ENCODE measurements at regions not wholly inside any gene's neighbourhood (a gene's known extent, or its start where the extent isn't known, plus 50 kb on each side); places are given as distances from the start of the nearest gene placed in this dataset.

- Histone ChIP-seq H3K4me3 (ENCODE audit: low read length) (no peak overlapping the region), H3K27ac (ENCODE audit: low read length) (no peak overlapping the region), H3K36me3 (ENCODE audit: control insufficient read depth, insufficient read depth, low read length) (no peaks in the 10 kb centered on the region), H3K27me3 (ENCODE audit: control insufficient read depth, insufficient read depth, low read length) (no peaks in the 10 kb centered on the region), H3K9me3 (ENCODE audit: control insufficient read depth, insufficient read depth, low read length) (no peaks in the 10 kb centered on the region), H3K4me1 (ENCODE audit: control insufficient read depth, insufficient read depth, low read length) (peaks cover 13% of the 10 kb centered on the region)
- no peak overlapping the region for H3K27ac Mint-ChIP-seq
- TF ChIP-seq CTCF (IDR thresholded peaks at IDR 0.05) = no peak
- H3K4me1 Mint-ChIP-seq = peaks cover 11 to 28% of the 10 kb centered on the region in 2 donors
- H3K4me3 Mint-ChIP-seq = peak overlapping the region; percentile 10
- DNase-seq = no peak
- no peak for ATAC-seq
- WGBS (ENCODE audit: insufficient coverage) = 70% methylated on average over 10 of the region's 10 CpGs
- H3K9me3 Mint-ChIP-seq = peaks cover 0 to 2% of the 10 kb centered on the region in 2 donors
- H3K36me3 Mint-ChIP-seq = peaks cover 8% of the 10 kb centered on the region
- intact Hi-C loops (cut with micrococcal nuclease) = no loop called here
- peaks cover 20 to 41% of the 10 kb centered on the region in 2 donors for H3K27me3 Mint-ChIP-seq (ENCODE audit: low read depth in 2 of 2)
Observed at GRCh38 chr21:39120876-39121599, 62.2 kb downstream of the PSMG1 start.

- Mint-ChIP-seq H3K27ac (no peak overlapping the region), H3K27me3 (ENCODE audit: low read depth in 2 of 2) (peaks cover 21 to 41% of the 10 kb centered on the region in 2 donors), H3K9me3 (peaks cover 0 to 2% of the 10 kb centered on the region in 2 donors), H3K36me3 (peaks cover 8% of the 10 kb centered on the region), H3K4me3 (no peak overlapping the region), H3K4me1 (peaks cover 11 to 23% of the 10 kb centered on the region in 2 donors)
- no peaks in the 10 kb centered on the region for H3K9me3 ChIP-seq (ENCODE audit: control insufficient read depth, insufficient read depth, low read length)
- H3K4me1 ChIP-seq (ENCODE audit: control insufficient read depth, insufficient read depth, low read length) = peaks cover 13% of the 10 kb centered on the region
- no peak overlapping the region for H3K27ac ChIP-seq (ENCODE audit: low read length)
- intact Hi-C loops (cut with micrococcal nuclease) = no loop called here
- ATAC-seq = no peak
- DNase-seq = no peak
- 89% methylated on average over 6 of the region's 6 CpGs for WGBS (ENCODE audit: insufficient coverage)
- TF ChIP-seq CTCF (IDR thresholded peaks at IDR 0.05) = no peak
- H3K36me3 ChIP-seq (ENCODE audit: control insufficient read depth, insufficient read depth, low read length) = no peaks in the 10 kb centered on the region
- no peaks in the 10 kb centered on the region for H3K27me3 ChIP-seq (ENCODE audit: control insufficient read depth, insufficient read depth, low read length)
- H3K4me3 ChIP-seq (ENCODE audit: low read length) = no peak overlapping the region
Observed at GRCh38 chr21:39119891-39120290, 63.4 kb downstream of the PSMG1 start.

- Histone ChIP-seq H3K4me3 (ENCODE audit: low read length) (no peak overlapping the region), H3K9me3 (ENCODE audit: control insufficient read depth, insufficient read depth, low read length) (no peaks in the 10 kb centered on the region), H3K4me1 (ENCODE audit: control insufficient read depth, insufficient read depth, low read length) (peaks cover 13% of the 10 kb centered on the region), H3K27ac (ENCODE audit: low read length) (no peak overlapping the region), H3K27me3 (ENCODE audit: control insufficient read depth, insufficient read depth, low read length) (no peaks in the 10 kb centered on the region), H3K36me3 (ENCODE audit: control insufficient read depth, insufficient read depth, low read length) (no peaks in the 10 kb centered on the region)
- Mint-ChIP-seq H3K36me3 (peaks cover 8% of the 10 kb centered on the region), H3K27ac (no peak overlapping the region), H3K27me3 (ENCODE audit: low read depth in 2 of 2) (peaks cover 21 to 41% of the 10 kb centered on the region in 2 donors), H3K4me3 (no peak overlapping the region), H3K4me1 (peaks cover 11 to 23% of the 10 kb centered on the region in 2 donors), H3K9me3 (peaks cover 0 to 2% of the 10 kb centered on the region in 2 donors)
- TF ChIP-seq CTCF (IDR thresholded peaks at IDR 0.05) = no peak
- DNase-seq = no peak
- ATAC-seq = no peak
- 88% methylated on average over 8 of the region's 8 CpGs for WGBS (ENCODE audit: insufficient coverage)
- intact Hi-C loops (cut with micrococcal nuclease) = no loop called here
Observed at GRCh38 chr21:39118604-39119215, 64.5 kb downstream of the PSMG1 start.
